Esophagus squamous epithelium (tissue), 5 donors: ENCODE measurements at regions not wholly inside any gene's neighbourhood (a gene's known extent, or its start where the extent isn't known, plus 50 kb on each side); places are given as distances from the start of the nearest gene placed in this dataset.

Experiments used
- DNase-seq: peaks from one replicate; lab custom pipeline; 2025; lab: John Stamatoyannopoulos, UW
- H3K27ac ChIP-seq, 4 donors: fragments of 200-600 bp; sonication (generic); one replicate each; pipeline ENCODE4 v1.5.1; 2016 to 2019; ENCODE audit warnings: mild to moderate bottlenecking in 1 of 4
- H3K27me3 ChIP-seq, 4 donors: fragments of 200-600 bp; sonication (generic); 1 replicate in 3 of 4; 2 replicates in 1 of 4; pipeline versions ENCODE4 v1.5.1 to v1.6.0; 2017 to 2021; ENCODE audit warnings: antibody characterized with exemption in 1 of 4
- H3K36me3 ChIP-seq, 3 donors: fragments of 200-600 bp; sonication (generic); one replicate each; pipeline ENCODE4 v1.5.1; 2016 to 2019
- H3K4me1 ChIP-seq, 3 donors: fragments of 200-600 bp; sonication (generic); one replicate each; pipeline ENCODE4 v1.5.1; 2017 to 2019
- H3K4me3 ChIP-seq, 4 donors: fragments of 200-600 bp; sonication (generic); 1 replicate in 3 of 4; 2 replicates in 1 of 4; pipeline ENCODE4 v1.5.1; 2016 to 2019; ENCODE audit warnings: mild to moderate bottlenecking in 2 of 4, moderate library complexity in 1 of 4
- H3K9me3 ChIP-seq, 3 donors: fragments of 200-600 bp; sonication (generic); one replicate each; pipeline ENCODE4 v1.5.1; 2016 to 2019
- POLR2A ChIP-seq, 4 donors: fragments of 450-650 bp; IDR thresholded peaks; one replicate each; pipeline ENCODE4 v1.6.1; 2017; ENCODE audit warnings: antibody characterized with exemption in 4 of 4, mild to moderate bottlenecking in 4 of 4, moderate library complexity in 3 of 4
- WGBS, 2 donors: methylation state at CpG; one replicate each; pipeline ENCODE4 v1.1.5; 2018; 5-methylcytosine and 5-hydroxymethylcytosine counted together
- intact Hi-C: fragments of 100-400 bp; cut with DNase I; formaldehyde crosslinking; loops from one replicate; pipeline ENCODE4 v1.15.0; 2022
- TF ChIP-seq, protein P1 (sequence below), 6 experiments: fragments of 450-650 bp in 4 of 6; fragments of 200-600 bp in 2 of 6; sonication (generic) in 2 of 6; IDR thresholded peaks; one replicate each; pipeline ENCODE4 v1.5.1; 2016 to 2019; ENCODE audit warnings: antibody characterized with exemption in 6 of 6, mild to moderate bottlenecking in 4 of 6, moderate library complexity in 4 of 6
- donor health status: DM: yes; HTN: yes; CAD: no.

DNA sequence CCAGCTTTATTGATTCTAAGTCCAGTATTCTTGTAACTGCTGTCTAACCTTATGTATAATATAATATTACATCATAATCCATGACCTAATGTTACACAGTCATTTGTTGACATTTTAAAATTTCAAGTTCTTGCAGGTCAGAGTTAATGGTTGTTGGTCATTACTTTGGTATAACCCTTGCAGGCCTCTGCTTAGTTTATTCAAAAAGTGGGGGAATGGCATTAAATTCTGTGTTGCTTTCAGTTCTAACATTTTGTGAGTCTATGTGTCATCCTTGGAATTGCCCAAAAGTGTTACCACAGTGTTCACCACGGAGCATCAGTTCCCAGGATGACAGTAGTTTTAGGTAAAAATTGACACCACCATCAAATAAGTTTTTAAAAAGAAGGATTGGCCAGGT lies 174.8 kb upstream of the BCL6 start:
- H3K36me3 ChIP-seq = no peaks in the 10 kb centered on the region
- intact Hi-C loops = no loop called here
- no peak overlapping the region for H3K4me3 ChIP-seq
- TF ChIP-seq, protein P1, sequence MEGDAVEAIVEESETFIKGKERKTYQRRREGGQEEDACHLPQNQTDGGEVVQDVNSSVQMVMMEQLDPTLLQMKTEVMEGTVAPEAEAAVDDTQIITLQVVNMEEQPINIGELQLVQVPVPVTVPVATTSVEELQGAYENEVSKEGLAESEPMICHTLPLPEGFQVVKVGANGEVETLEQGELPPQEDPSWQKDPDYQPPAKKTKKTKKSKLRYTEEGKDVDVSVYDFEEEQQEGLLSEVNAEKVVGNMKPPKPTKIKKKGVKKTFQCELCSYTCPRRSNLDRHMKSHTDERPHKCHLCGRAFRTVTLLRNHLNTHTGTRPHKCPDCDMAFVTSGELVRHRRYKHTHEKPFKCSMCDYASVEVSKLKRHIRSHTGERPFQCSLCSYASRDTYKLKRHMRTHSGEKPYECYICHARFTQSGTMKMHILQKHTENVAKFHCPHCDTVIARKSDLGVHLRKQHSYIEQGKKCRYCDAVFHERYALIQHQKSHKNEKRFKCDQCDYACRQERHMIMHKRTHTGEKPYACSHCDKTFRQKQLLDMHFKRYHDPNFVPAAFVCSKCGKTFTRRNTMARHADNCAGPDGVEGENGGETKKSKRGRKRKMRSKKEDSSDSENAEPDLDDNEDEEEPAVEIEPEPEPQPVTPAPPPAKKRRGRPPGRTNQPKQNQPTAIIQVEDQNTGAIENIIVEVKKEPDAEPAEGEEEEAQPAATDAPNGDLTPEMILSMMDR (IDR thresholded peaks at IDR 0.05) = no peak
- TF ChIP-seq POLR2A (IDR thresholded peaks at IDR 0.05) = no peak
- no peak for DNase-seq
- H3K27ac ChIP-seq = no peak overlapping the region
- H3K9me3 ChIP-seq = peaks cover 0 to 7% (median 0%) of the 10 kb centered on the region in 3 donors
- no peaks in the 10 kb centered on the region for H3K27me3 ChIP-seq
- H3K4me1 ChIP-seq = peaks cover 8 to 56% (median 38%) of the 10 kb centered on the region in 3 donors
- WGBS, 2 donors = 63 to 86% methylated on average over 1 of the region's 1 CpG

DNA sequence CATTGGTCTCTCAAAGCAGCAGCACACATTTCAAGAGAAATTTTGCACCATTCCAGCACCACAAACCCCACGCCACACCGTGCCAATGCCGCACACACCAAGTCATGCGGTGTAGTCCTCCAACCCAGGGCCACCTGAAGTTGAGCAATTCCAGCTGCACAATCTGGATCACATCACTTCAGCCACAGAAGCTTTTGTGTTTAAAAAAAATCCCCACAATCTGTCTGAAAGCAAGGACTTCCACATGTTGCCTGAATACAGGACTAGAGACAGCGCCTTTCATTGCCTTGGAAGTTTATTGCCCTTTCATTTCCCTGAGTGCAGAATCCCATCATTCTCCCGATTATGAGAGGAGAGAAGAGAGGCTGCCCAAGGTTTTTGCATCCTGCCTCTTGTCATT lies 175.6 kb upstream of the BCL6 start:
- peaks cover 4 to 47% (median 29%) of the 10 kb centered on the region in 3 donors for H3K4me1 ChIP-seq
- TF ChIP-seq POLR2A (IDR thresholded peaks at IDR 0.05) = no peak
- TF ChIP-seq, protein P1 (IDR thresholded peaks at IDR 0.05) = no peak
- no peaks in the 10 kb centered on the region for H3K27me3 ChIP-seq
- intact Hi-C loops = no loop called here
- no peaks in the 10 kb centered on the region for H3K36me3 ChIP-seq
- no peak overlapping the region for H3K4me3 ChIP-seq
- peak overlapping the region in 2 of 4 donors; percentile 13 to 29 for H3K27ac ChIP-seq
- no peak for DNase-seq
- H3K9me3 ChIP-seq = peaks cover 0 to 7% (median 0%) of the 10 kb centered on the region in 3 donors
- 60 to 81% methylated on average over 6 of the region's 6 CpGs for WGBS, 2 donors

DNA sequence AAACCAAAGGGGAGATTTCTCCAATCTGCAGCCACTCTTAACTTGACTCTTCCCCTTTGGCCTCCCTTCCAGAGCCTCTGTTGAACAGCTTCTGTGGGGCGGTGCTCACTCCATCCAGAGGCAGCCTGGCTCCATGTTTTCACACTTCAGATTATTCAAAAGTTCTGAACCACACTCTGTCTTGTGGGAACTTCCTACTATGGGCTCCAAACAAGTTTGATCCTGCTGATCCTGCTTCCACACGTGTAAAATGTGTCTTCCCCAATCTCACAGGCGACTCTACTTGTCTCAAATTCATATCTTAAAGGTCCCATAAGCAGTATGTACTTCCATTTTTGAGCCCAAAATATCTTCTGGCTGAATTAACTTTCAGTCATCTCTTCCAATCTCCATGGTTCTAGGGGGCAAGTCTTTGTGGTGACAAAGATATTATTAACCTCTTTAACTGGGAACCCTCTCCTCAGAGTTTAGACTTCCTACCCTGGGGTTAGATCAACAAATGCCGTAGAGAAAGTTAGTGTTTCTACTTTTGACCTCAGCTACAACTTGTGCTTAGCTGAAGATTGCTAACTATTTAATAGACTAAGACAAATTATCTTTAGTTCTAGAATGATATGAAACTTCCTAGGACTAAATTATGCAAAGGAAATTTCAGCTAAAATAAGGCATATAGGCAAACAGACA lies 176.3 kb upstream of the BCL6 start:
- peaks cover 4 to 41% (median 23%) of the 10 kb centered on the region in 3 donors for H3K4me1 ChIP-seq
- TF ChIP-seq POLR2A (IDR thresholded peaks at IDR 0.05) = no peak
- TF ChIP-seq, protein P1 (IDR thresholded peaks at IDR 0.05) = no peak
- H3K36me3 ChIP-seq = no peaks in the 10 kb centered on the region
- H3K9me3 ChIP-seq = peaks cover 0 to 7% (median 0%) of the 10 kb centered on the region in 3 donors
- intact Hi-C loops = no loop called here
- no peak for DNase-seq
- H3K4me3 ChIP-seq = no peak overlapping the region
- 34 to 42% methylated on average over 4 of the region's 4 CpGs for WGBS, 2 donors
- no peaks in the 10 kb centered on the region for H3K27me3 ChIP-seq
- peak overlapping the region in 2 of 4 donors; percentile 13 to 29 for H3K27ac ChIP-seq

DNA sequence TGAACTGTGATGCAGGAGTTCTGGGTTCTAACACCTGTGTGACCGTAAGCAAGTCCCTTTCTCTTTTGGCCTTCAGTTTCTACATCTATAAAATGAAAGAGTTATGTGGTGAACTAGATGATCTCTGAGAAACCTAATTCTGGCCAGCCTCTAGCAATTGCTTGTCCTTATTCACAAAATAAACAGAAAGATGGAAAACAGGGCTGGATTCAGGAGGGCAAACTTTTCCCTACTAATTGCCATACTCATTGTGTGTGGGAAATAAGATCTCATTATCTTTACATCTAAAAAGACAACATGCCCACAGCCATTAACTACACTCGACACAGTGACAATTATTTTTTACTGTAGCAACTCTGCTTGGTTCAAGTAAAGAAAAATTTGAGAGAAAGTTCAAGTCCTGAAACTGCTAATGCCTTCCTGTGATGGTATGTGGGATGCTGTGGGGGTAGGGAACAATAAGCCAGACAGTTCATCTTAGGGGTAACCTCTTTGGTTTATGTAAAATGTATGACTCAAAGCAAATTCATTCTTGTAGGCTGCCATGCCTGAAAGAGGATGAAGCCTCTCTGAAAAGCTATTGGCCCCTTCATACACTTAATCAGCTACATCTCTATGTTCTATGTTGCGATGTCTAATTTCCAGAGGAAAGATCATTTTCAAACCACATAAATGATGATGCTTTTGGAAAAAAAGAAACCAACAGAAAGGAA lies 177.6 kb upstream of the BCL6 start:
- intact Hi-C loops = no loop called here
- 76 to 81% methylated on average over 3 of the region's 3 CpGs for WGBS, 2 donors
- TF ChIP-seq POLR2A (IDR thresholded peaks at IDR 0.05) = no peak
- TF ChIP-seq, protein P1 (IDR thresholded peaks at IDR 0.05) = no peak

DNA sequence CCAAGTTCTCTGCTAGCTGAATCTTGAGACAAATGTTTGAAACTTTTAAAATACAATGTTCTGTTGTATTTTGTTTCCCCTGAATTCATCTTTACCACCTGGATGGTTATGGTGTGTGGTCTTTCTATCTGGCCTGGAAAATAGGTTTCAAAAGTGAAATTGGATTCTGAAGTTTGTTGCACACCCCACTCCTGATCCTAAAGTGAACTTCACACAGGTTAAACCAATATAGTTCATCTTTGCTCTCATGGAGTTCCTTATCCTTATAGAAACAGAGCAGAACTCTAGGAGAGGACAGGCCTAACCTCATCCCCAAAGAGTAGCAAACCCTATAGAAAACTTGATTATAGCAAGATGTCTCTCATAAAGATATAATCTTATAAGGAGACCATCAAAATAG lies 179.4 kb upstream of the BCL6 start:
- no peak for TF ChIP-seq POLR2A (IDR thresholded peaks at IDR 0.05)
- TF ChIP-seq, protein P1 (IDR thresholded peaks at IDR 0.05) = no peak

More for the DNA sequence above, 177.6 kb upstream of the BCL6 start:
- H3K9me3 ChIP-seq = peaks cover 0 to 7% (median 0%) of the 10 kb centered on the region in 3 donors
- no peaks in the 10 kb centered on the region for H3K27me3 ChIP-seq
- no peak overlapping the region for H3K27ac ChIP-seq
- no peak overlapping the region for H3K4me3 ChIP-seq
- DNase-seq = no peak
- H3K36me3 ChIP-seq = no peaks in the 10 kb centered on the region
- peaks cover 4 to 27% (median 11%) of the 10 kb centered on the region in 3 donors for H3K4me1 ChIP-seq

More for the DNA sequence above, 179.4 kb upstream of the BCL6 start:
- peaks cover 4 to 16% (median 7%) of the 10 kb centered on the region in 3 donors for H3K4me1 ChIP-seq
- intact Hi-C loops = no loop called here
- no peak for DNase-seq
- H3K36me3 ChIP-seq = no peaks in the 10 kb centered on the region
- no peak overlapping the region for H3K4me3 ChIP-seq
- peaks cover 0 to 7% (median 0%) of the 10 kb centered on the region in 3 donors for H3K9me3 ChIP-seq
- H3K27ac ChIP-seq = no peak overlapping the region
- no peaks in the 10 kb centered on the region for H3K27me3 ChIP-seq
